ENCODE measurements at regions not wholly inside any gene's neighbourhood (a gene's known extent, or its start where the extent isn't known, plus 50 kb on each side); places are given as distances from the start of the nearest gene placed in this dataset.

GRCh38 chr14:22337938-22338337, 251.1 kb downstream of the DAD1 start:
- DNase-seq (ENCODE audit: low spot score), result no peak

GRCh38 chr14:22337521-22337920, 251.5 kb downstream of the DAD1 start:
- DNase-seq (ENCODE audit: low spot score), result no peak

GRCh38 chr14:22336031-22336430, 253.0 kb downstream of the DAD1 start:
- DNase-seq (ENCODE audit: low spot score), result no peak

- DNase-seq (ENCODE audit: low spot score), result peak; percentile 65
These were observed 254.4 kb downstream of the DAD1 start for GRCh38 chr14:22334627-22335026.

GRCh38 chr14:22334275-22334577, 254.8 kb downstream of the DAD1 start:
- no peak for DNase-seq (ENCODE audit: low spot score)

GRCh38 chr14:22333422-22334274, 255.4 kb downstream of the DAD1 start:
- DNase-seq (ENCODE audit: low spot score), result peak; percentile 91

GRCh38 chr14:22332686-22333421, 256.2 kb downstream of the DAD1 start:
- peak; percentile 36 for DNase-seq (ENCODE audit: low spot score)

GRCh38 chr14:22329371-22329770, 259.7 kb downstream of the DAD1 start:
- no peak for DNase-seq (ENCODE audit: low spot score)

- no peak for DNase-seq (ENCODE audit: low spot score)
These were observed 263.2 kb downstream of the DAD1 start for GRCh38 chr14:22325676-22326400.

GRCh38 chr14:22320362-22320750, 268.7 kb downstream of the DAD1 start:
- DNase-seq (ENCODE audit: low spot score), result peak; percentile 28

GRCh38 chr14:22319526-22320361, 269.3 kb downstream of the DAD1 start:
- DNase-seq (ENCODE audit: low spot score), result peak; percentile 69

GRCh38 chr14:22318951-22319350, 270.1 kb downstream of the DAD1 start:
- no peak for DNase-seq (ENCODE audit: low spot score)

GRCh38 chr14:22316473-22316872, 272.6 kb downstream of the DAD1 start:
- DNase-seq (ENCODE audit: low spot score), result no peak

- DNase-seq (ENCODE audit: low spot score), result peak; percentile 44
These were observed 273.7 kb downstream of the DAD1 start for GRCh38 chr14:22315336-22315735.

GRCh38 chr14:22314183-22314820, 274.7 kb downstream of the DAD1 start:
- DNase-seq (ENCODE audit: low spot score), result peak; percentile 65

- DNase-seq (ENCODE audit: low spot score), result no peak
These were observed 275.7 kb downstream of the DAD1 start for GRCh38 chr14:22313172-22313801.

- DNase-seq (ENCODE audit: low spot score), result no peak
These were observed 277.4 kb downstream of the DAD1 start for GRCh38 chr14:22311636-22312035.

- DNase-seq (ENCODE audit: low spot score), result no peak
These were observed 283.4 kb downstream of the DAD1 start for GRCh38 chr14:22305607-22306006.

- DNase-seq (ENCODE audit: low spot score), result no peak
These were observed 284.7 kb downstream of the DAD1 start for GRCh38 chr14:22304326-22304725.

GRCh38 chr14:22303589-22304195, 285.3 kb downstream of the DAD1 start:
- peak; percentile 37 for DNase-seq (ENCODE audit: low spot score)

Data from SW480 (cell line).